HepG2 (cell line): ENCODE measurements at regions not wholly inside any gene's neighbourhood (a gene's known extent, or its start where the extent isn't known, plus 50 kb on each side); places are given as distances from the start of the nearest gene placed in this dataset.

Experiments
- ATAC-seq: fragments of 200-7000 bp; cut with Tn5 transposase; 3 replicates; pipeline ENCODE4 v1.9.1; 2020; ENCODE audit warnings: mild to moderate bottlenecking, moderate library complexity
- BruUV-seq: library from RNA; stranded (reverse); fragments of 400-500 nt; replicated peaks from 2 replicates; lab custom pipeline; 2021; lab: Mats Ljungman, UMichigan
- CTCF ChIA-PET: fragments of 300-600 bp; formaldehyde crosslinking; extraction: SDS; loops from one replicate; lab custom pipeline; 2021; ENCODE audit warnings: low total read pairs, inconsistent platforms, low intra/inter-chr PET ratio; lab: Yijun Ruan, JAX
- POLR2A ChIA-PET: fragments of 350-600 bp; sonication (Branson Sonifier 250); formaldehyde crosslinking; loops from one replicate; lab custom pipeline; 2020; ENCODE audit warnings: antibody characterized with exemption, inconsistent platforms; lab: Yijun Ruan, JAX
- DNase-seq: peaks from one replicate; pipeline ENCODE4 v3.0.0-alpha.2; 2015; ENCODE audit warnings: low spot score
- FAIRE-seq: peaks from 3 replicates; lab custom pipeline; 2011; peaks lifted over from hg19 to GRCh38; lab: Jason Lieb, UNC
- H2AFZ ChIP-seq: one replicate; pipeline ENCODE4 v1.6.1; 2011; ENCODE audit warnings: low read length, inconsistent platforms
- H3K27ac ChIP-seq: fragments of 300-600 bp; 3 replicates; pipeline ENCODE4 v1.8.0; 2011; ENCODE audit warnings: mixed run types, mild to moderate bottlenecking, mixed read lengths, low read length, inconsistent platforms; ENCODE audit not compliant: insufficient read depth; ENCODE audit errors: extremely low read length
- H3K27me3 ChIP-seq, 2 experiments: fragments of 200-600 bp in 1 of 2; 2 replicates in 1 of 2; 3 replicates in 1 of 2; pipeline versions ENCODE4 v1.6.0 to v1.8.0; 2011; ENCODE audit warnings: low read length in 2 of 2, mild to moderate bottlenecking in 2 of 2, moderate library complexity in 2 of 2, inconsistent platforms in 1 of 2; ENCODE audit not compliant: insufficient read depth in 2 of 2, control insufficient read depth in 1 of 2
- H3K36me3 ChIP-seq, 2 experiments: fragments of 200-600 bp in 1 of 2; replicated peaks in 1 of 2; 2 replicates in 1 of 2; 3 replicates in 1 of 2; pipeline versions ENCODE4 v1.5.1 to v1.8.0; 2011; ENCODE audit warnings: low read length in 2 of 2, inconsistent platforms in 1 of 2; ENCODE audit not compliant: insufficient read depth in 2 of 2, control insufficient read depth in 1 of 2
- H3K4me1 ChIP-seq: 2 replicates; pipeline ENCODE4 v1.5.1; 2012; ENCODE audit warnings: low read length, inconsistent platforms; ENCODE audit not compliant: insufficient read depth
- H3K4me2 ChIP-seq: 2 replicates; pipeline ENCODE4 v1.6.0; 2011; ENCODE audit warnings: low read depth, low read length, inconsistent platforms
- H3K4me3 ChIP-seq, 3 experiments: fragments of 200-600 bp in 1 of 3; sonication (generic), shearing (Covaris generic) in 1 of 3; replicated peaks in 1 of 3; 2 replicates each; pipeline ENCODE4 v1.5.1; 2011 to 2016; ENCODE audit warnings: low read length in 3 of 3, inconsistent platforms in 2 of 3, low read depth in 2 of 3, mild to moderate bottlenecking in 2 of 3, control low read depth in 1 of 3, mixed read lengths in 1 of 3; ENCODE audit not compliant: insufficient read depth in 1 of 3
- H3K79me2 ChIP-seq: one replicate; pipeline ENCODE4 v1.6.1; 2011; ENCODE audit warnings: low read length, inconsistent platforms; ENCODE audit not compliant: insufficient read depth
- H3K9ac ChIP-seq: 2 replicates; pipeline ENCODE4 v1.6.0; 2011; ENCODE audit warnings: mild to moderate bottlenecking, low read depth, low read length, inconsistent platforms; ENCODE audit not compliant: insufficient read depth
- H3K9me3 ChIP-seq: 2 replicates; pipeline ENCODE4 v1.5.1; 2012; ENCODE audit warnings: mild to moderate bottlenecking, low read length
- H4K20me1 ChIP-seq: 2 replicates; pipeline ENCODE4 v1.6.0; 2011; ENCODE audit warnings: inconsistent platforms, mild to moderate bottlenecking, low read length, moderate library complexity; ENCODE audit not compliant: insufficient read depth
- ARNTL ChIP-seq: sonication (generic); formaldehyde crosslinking; IDR thresholded peaks from 2 replicates; pipeline ENCODE4 v1.4.0; 2020; ENCODE audit warnings: mild to moderate bottlenecking, missing genetic modification reagents
- CBFB ChIP-seq: sonication (generic); formaldehyde crosslinking; IDR thresholded peaks from 2 replicates; pipeline ENCODE4 v1.4.0; 2020; ENCODE audit warnings: missing genetic modification reagents
- CC2D1A ChIP-seq: sonication (generic); formaldehyde crosslinking; IDR thresholded peaks from 2 replicates; pipeline ENCODE4 v1.8.1; 2023; ENCODE audit warnings: mild to moderate bottlenecking, missing genetic modification reagents
- MAFF ChIP-seq: IDR thresholded peaks from 2 replicates; pipeline ENCODE4 v1.6.1; 2011; ENCODE audit warnings: low read depth, low read length, improper control_type of control experiment
- ZBTB42 ChIP-seq: sonication (generic); formaldehyde crosslinking; IDR thresholded peaks from 2 replicates; pipeline ENCODE4 v1.5.0; 2020; ENCODE audit warnings: mild to moderate bottlenecking, missing genetic modification reagents
- ZNF547 ChIP-seq: sonication (generic); formaldehyde crosslinking; IDR thresholded peaks from 2 replicates; pipeline ENCODE4 v1.5.1; 2020; ENCODE audit warnings: mild to moderate bottlenecking, missing genetic modification reagents
- ZNF598 ChIP-seq: sonication (generic); formaldehyde crosslinking; IDR thresholded peaks from 2 replicates; pipeline ENCODE4 v1.5.1; 2020; ENCODE audit warnings: mild to moderate bottlenecking, missing genetic modification reagents, borderline replicate concordance
- ZNF609 ChIP-seq: sonication (generic); formaldehyde crosslinking; IDR thresholded peaks from 2 replicates; pipeline ENCODE4 v1.4.0; 2020; ENCODE audit warnings: mild to moderate bottlenecking, missing genetic modification reagents, borderline replicate concordance
- ZNF619 ChIP-seq: sonication (generic); formaldehyde crosslinking; IDR thresholded peaks from 2 replicates; pipeline ENCODE4 v1.4.0; 2020; ENCODE audit warnings: mild to moderate bottlenecking, missing genetic modification reagents
- WGBS: methylation state at CpG from one replicate; pipeline ENCODE4 v1.1.6; 2017; ENCODE audit warnings: low lambda C conversion rate; 5-methylcytosine and 5-hydroxymethylcytosine counted together
- in situ Hi-C: cut with HindIII; loops from 2 replicates; pipeline ENCODE4 v1.10.0; 2017; ENCODE audit warnings: low pct_unique_long_range_greater_than_20kb; ENCODE audit not compliant: extremely low pct_ligation_motif_present
- intact Hi-C: fragments of 100-400 bp; cut with micrococcal nuclease; formaldehyde crosslinking; loops from one replicate; pipeline ENCODE4 v1.10.0; 2022; ENCODE audit not compliant: unreplicated experiment
- TF ChIP-seq, protein P1 (sequence below): sonication (generic); formaldehyde crosslinking; IDR thresholded peaks from 2 replicates; pipeline ENCODE4 v1.4.0; 2020; ENCODE audit warnings: low read depth, missing genetic modification reagents

- no peak for TF ChIP-seq ZNF609
Observed at GRCh38 chr4:26252349-26253025, 68.3 kb upstream of the RBPJ start (continued).

DNA sequence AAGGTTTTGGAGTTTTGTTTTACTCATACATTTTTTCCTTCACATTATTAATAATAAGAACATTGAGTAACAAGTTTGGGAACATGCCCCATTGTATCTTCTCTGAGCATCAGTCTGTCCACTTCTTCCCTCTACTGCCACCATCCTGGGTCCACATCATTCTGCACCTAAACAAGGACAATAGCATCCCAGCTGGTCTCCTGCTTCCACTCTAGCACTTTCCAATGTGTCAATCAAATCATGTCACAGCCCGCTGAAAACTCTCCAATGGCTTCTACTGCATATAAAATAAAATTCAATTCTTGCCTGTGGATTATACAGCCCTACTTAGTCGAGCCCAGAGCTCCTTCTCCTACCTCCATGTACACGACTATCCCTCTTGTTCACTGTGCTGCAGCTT lies 66.8 kb upstream of the RBPJ start:
- TF ChIP-seq ARNTL (no peak), CC2D1A (CRISPR knock-in tag) (no peak), CBFB (no peak), MAFF (no peak), ZNF598 (CRISPR knock-in tag) (no peak), ZNF547 (CRISPR knock-in tag) (no peak), ZBTB42 (no peak), ZNF619 (CRISPR knock-in tag) (no peak)
- TF ChIP-seq, protein P1, sequence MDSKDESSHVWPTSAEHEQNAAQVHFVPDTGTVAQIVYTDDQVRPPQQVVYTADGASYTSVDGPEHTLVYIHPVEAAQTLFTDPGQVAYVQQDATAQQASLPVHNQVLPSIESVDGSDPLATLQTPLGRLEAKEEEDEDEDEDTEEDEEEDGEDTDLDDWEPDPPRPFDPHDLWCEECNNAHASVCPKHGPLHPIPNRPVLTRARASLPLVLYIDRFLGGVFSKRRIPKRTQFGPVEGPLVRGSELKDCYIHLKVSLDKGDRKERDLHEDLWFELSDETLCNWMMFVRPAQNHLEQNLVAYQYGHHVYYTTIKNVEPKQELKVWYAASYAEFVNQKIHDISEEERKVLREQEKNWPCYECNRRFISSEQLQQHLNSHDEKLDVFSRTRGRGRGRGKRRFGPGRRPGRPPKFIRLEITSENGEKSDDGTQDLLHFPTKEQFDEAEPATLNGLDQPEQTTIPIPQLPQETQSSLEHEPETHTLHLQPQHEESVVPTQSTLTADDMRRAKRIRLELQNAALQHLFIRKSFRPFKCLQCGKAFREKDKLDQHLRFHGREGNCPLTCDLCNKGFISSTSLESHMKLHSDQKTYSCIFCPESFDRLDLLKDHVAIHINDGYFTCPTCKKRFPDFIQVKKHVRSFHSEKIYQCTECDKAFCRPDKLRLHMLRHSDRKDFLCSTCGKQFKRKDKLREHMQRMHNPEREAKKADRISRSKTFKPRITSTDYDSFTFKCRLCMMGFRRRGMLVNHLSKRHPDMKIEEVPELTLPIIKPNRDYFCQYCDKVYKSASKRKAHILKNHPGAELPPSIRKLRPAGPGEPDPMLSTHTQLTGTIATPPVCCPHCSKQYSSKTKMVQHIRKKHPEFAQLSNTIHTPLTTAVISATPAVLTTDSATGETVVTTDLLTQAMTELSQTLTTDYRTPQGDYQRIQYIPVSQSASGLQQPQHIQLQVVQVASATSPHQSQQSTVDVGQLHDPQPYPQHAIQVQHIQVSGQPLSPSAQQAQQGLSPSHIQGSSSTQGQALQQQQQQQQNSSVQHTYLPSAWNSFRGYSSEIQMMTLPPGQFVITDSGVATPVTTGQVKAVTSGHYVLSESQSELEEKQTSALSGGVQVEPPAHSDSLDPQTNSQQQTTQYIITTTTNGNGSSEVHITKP (CRISPR knock-in tag): no peak
- 55% methylated on average over 3 of the region's 3 CpGs for WGBS
- H3K4me3 ChIP-seq: no peak overlapping the region
- FAIRE-seq (no peak), DNase-seq (no peak), ATAC-seq (no peak)
- H3K4me1 ChIP-seq: peaks cover 12% of the 10 kb centered on the region
- intact Hi-C loops (no loop called here), in situ Hi-C loops (no loop called here)
- H3K79me2 ChIP-seq: no peaks in the 10 kb centered on the region
- no peaks in the 10 kb centered on the region for H3K36me3 ChIP-seq
- no peaks in the 10 kb centered on the region for H3K27me3 ChIP-seq
- no peak overlapping the region for H3K4me2 ChIP-seq
- no TSS peak for BruUV-seq
- no peak overlapping the region for H2AFZ ChIP-seq
- no peaks in the 10 kb centered on the region for H4K20me1 ChIP-seq
- H3K9me3 ChIP-seq: no peaks in the 10 kb centered on the region
- no peak overlapping the region for H3K9ac ChIP-seq
- ChIA-PET CTCF (no interaction called here), POLR2A (no interaction called here)
- no peak overlapping the region for H3K27ac ChIP-seq
